PC-9 (cell line): ENCODE measurements at regions not wholly inside any gene's neighbourhood (a gene's known extent, or its start where the extent isn't known, plus 50 kb on each side); places are given as distances from the start of the nearest gene placed in this dataset.

Experiments
- BruUV-seq: library from RNA; stranded (reverse); fragments of 400-500 nt; replicated peaks from 2 replicates; lab custom pipeline; 2021; lab: Mats Ljungman, UMichigan
- CTCF ChIA-PET: fragments of 300-600 bp; sonication (Branson Sonifier 250); formaldehyde crosslinking; loops from one replicate; lab custom pipeline; 2022; ENCODE audit warnings: antibody characterized with exemption; lab: Charles Lee
- POLR2A ChIA-PET: fragments of 300-600 bp; sonication (Branson Sonifier 250); formaldehyde crosslinking; loops from one replicate; lab custom pipeline; 2022; ENCODE audit warnings: antibody characterized with exemption; ENCODE audit not compliant: unreplicated experiment; lab: Charles Lee
- DNase-seq, 2 experiments: peaks; one replicate each; pipeline versions ENCODE4 v3.0.0 to v3.0.0-alpha.2; 2015 to 2022; ENCODE audit warnings: mixed read lengths in 1 of 2
- H2AFZ ChIP-seq: fragments of 200-600 bp; sonication (generic); 2 replicates; pipeline ENCODE4 v1.8.1; 2017; ENCODE audit warnings: antibody characterized with exemption
- H3F3A ChIP-seq: fragments of 200-600 bp; sonication (generic); 2 replicates; pipeline ENCODE4 v1.8.1; 2017; ENCODE audit warnings: antibody characterized with exemption, mild to moderate bottlenecking, low read depth; ENCODE audit not compliant: insufficient read depth
- H3K27ac ChIP-seq: fragments of 200-600 bp; sonication (generic); 2 replicates; pipeline ENCODE4 v1.6.1; 2016; ENCODE audit warnings: mixed run types
- H3K27me3 ChIP-seq: fragments of 200-600 bp; sonication (generic); 2 replicates; pipeline ENCODE4 v1.6.1; 2016; ENCODE audit warnings: low read depth, mixed run types; ENCODE audit not compliant: insufficient read depth
- H3K36me3 ChIP-seq: fragments of 200-600 bp; sonication (generic); 2 replicates; pipeline ENCODE4 v1.6.1; 2016; ENCODE audit warnings: low read depth, mixed run types
- H3K4me1 ChIP-seq: fragments of 200-600 bp; sonication (generic); replicated peaks from 2 replicates; pipeline ENCODE4 v1.6.1; 2016; ENCODE audit warnings: mixed run types; ENCODE audit not compliant: insufficient read depth
- H3K4me2 ChIP-seq: fragments of 200-600 bp; sonication (generic); 2 replicates; pipeline ENCODE4 v1.6.1; 2017; ENCODE audit warnings: mixed run types
- H3K4me3 ChIP-seq: fragments of 200-600 bp; sonication (generic); 2 replicates; pipeline ENCODE4 v1.6.1; 2016; ENCODE audit warnings: mixed run types
- H3K79me2 ChIP-seq: fragments of 200-600 bp; sonication (generic); 2 replicates; pipeline ENCODE4 v1.6.1; 2017; ENCODE audit warnings: low read depth, mixed run types
- H3K9me2 ChIP-seq: fragments of 200-600 bp; sonication (generic); 2 replicates; pipeline ENCODE4 v1.8.1; 2017; ENCODE audit warnings: mild to moderate bottlenecking; ENCODE audit not compliant: insufficient read depth
- H3K9me3 ChIP-seq: fragments of 200-600 bp; sonication (generic); 2 replicates; pipeline ENCODE4 v1.8.1; 2016; ENCODE audit warnings: low read depth; ENCODE audit not compliant: insufficient read depth
- H4K20me1 ChIP-seq: fragments of 200-600 bp; sonication (generic); 2 replicates; pipeline ENCODE4 v1.8.1; 2017; ENCODE audit not compliant: insufficient read depth
- CTCF ChIP-seq: fragments of 200-600 bp; sonication (generic); conservative IDR thresholded peaks from 2 replicates; pipeline ENCODE4 v1.6.1; 2017; ENCODE audit warnings: mixed run types, antibody characterized with exemption, mild to moderate bottlenecking, moderate library complexity
- EZH2 ChIP-seq: fragments of 200-600 bp; sonication (generic); IDR thresholded peaks from 2 replicates; pipeline ENCODE4 v1.8.0; 2017; ENCODE audit warnings: antibody characterized with exemption, low read depth
- intact Hi-C: fragments of 100-400 bp; cut with micrococcal nuclease; formaldehyde crosslinking; loops from one replicate; pipeline ENCODE4 v1.10.0; 2022; ENCODE audit not compliant: unreplicated experiment

GRCh38 chr14:101070540-101071492, 167.3 kb upstream of the RTL1 start:
- ChIA-PET CTCF (no interaction called here), POLR2A (no interaction called here)
- no peak for DNase-seq
- intact Hi-C loops = no loop called here
- H3K27ac ChIP-seq = no peak overlapping the region
- no TSS peak for BruUV-seq
- peaks cover 12% of the 10 kb centered on the region for H3K27me3 ChIP-seq
- no peaks in the 10 kb centered on the region for H3K79me2 ChIP-seq
- no peaks in the 10 kb centered on the region for H3F3A ChIP-seq
- H3K9me3 ChIP-seq = no peaks in the 10 kb centered on the region
- H2AFZ ChIP-seq = no peak overlapping the region
- no peak overlapping the region for H3K4me3 ChIP-seq
- H3K4me2 ChIP-seq = no peak overlapping the region
- no peak for TF ChIP-seq EZH2
- no peaks in the 10 kb centered on the region for H3K36me3 ChIP-seq
- no peaks in the 10 kb centered on the region for H3K9me2 ChIP-seq
- H4K20me1 ChIP-seq = no peaks in the 10 kb centered on the region
- H3K4me1 ChIP-seq = peaks cover 9% of the 10 kb centered on the region; the same call in 1 of the 2 replicates

GRCh38 chr14:101071493-101071906, 168.0 kb upstream of the RTL1 start:
- no peak overlapping the region for H3K4me2 ChIP-seq
- no peaks in the 10 kb centered on the region for H3F3A ChIP-seq
- peaks cover 5% of the 10 kb centered on the region for H3K27me3 ChIP-seq
- H3K79me2 ChIP-seq = no peaks in the 10 kb centered on the region
- no peaks in the 10 kb centered on the region for H3K9me3 ChIP-seq
- no peak for TF ChIP-seq EZH2
- TF ChIP-seq CTCF = no peak
- no peaks in the 10 kb centered on the region for H4K20me1 ChIP-seq
- DNase-seq = no peak
- no peak overlapping the region for H3K4me3 ChIP-seq
- BruUV-seq = no TSS peak
- no peak overlapping the region for H3K27ac ChIP-seq
- no peak overlapping the region for H2AFZ ChIP-seq
- H3K36me3 ChIP-seq = no peaks in the 10 kb centered on the region
- H3K4me1 ChIP-seq = peaks cover 9% of the 10 kb centered on the region; the same call in 1 of the 2 replicates
- no peaks in the 10 kb centered on the region for H3K9me2 ChIP-seq
- ChIA-PET POLR2A (no interaction called here), CTCF (no interaction called here)
- intact Hi-C loops = no loop called here

GRCh38 chr14:101072070-101072469, 168.5 kb upstream of the RTL1 start:
- Histone ChIP-seq H3K27ac (no peak overlapping the region), H3K9me3 (no peaks in the 10 kb centered on the region), H3K4me2 (no peak overlapping the region), H3K4me1 (peaks cover 9% of the 10 kb centered on the region; the same call in 1 of the 2 replicates), H2AFZ (no peak overlapping the region), H4K20me1 (no peaks in the 10 kb centered on the region), H3K79me2 (no peaks in the 10 kb centered on the region), H3K9me2 (no peaks in the 10 kb centered on the region), H3K4me3 (no peak overlapping the region), H3K36me3 (no peaks in the 10 kb centered on the region), H3F3A (no peaks in the 10 kb centered on the region), H3K27me3 (peaks cover under 1% of the 10 kb centered on the region; the same call in 1 of the 2 replicates)
- ChIA-PET POLR2A (no interaction called here), CTCF (no interaction called here)
- DNase-seq = no peak
- BruUV-seq = no TSS peak
- no peak for TF ChIP-seq EZH2
- no peak for TF ChIP-seq CTCF
- intact Hi-C loops = no loop called here
